ENCODE measurements at regions not wholly inside any gene's neighbourhood (a gene's known extent, or its start where the extent isn't known, plus 50 kb on each side); places are given as distances from the start of the nearest gene placed in this dataset.

- TF ChIP-seq POU5F1 (IDR thresholded peaks at IDR 0.05; ENCODE audit: low read depth, low read length) = no peak
- no peak for TF ChIP-seq TAF7 (optimal IDR thresholded peaks at IDR 0.05; ENCODE audit: borderline replicate concordance, low read depth, low read length)
- no peak for TF ChIP-seq BRCA1 (IDR thresholded peaks at IDR 0.05; ENCODE audit: low read depth, low read length)
Measured at GRCh38 chr9:126207256-126207655, 119.4 kb upstream of the MVB12B start (continued).
